Liver (tissue), 8 donors: ENCODE measurements at regions not wholly inside any gene's neighbourhood (a gene's known extent, or its start where the extent isn't known, plus 50 kb on each side); places are given as distances from the start of the nearest gene placed in this dataset.

ENCODE experiments used
- DNase-seq: peaks from one replicate; pipeline ENCODE4 v3.0.0-alpha.2; 2017; ENCODE audit warnings: low spot score
- H3K27ac ChIP-seq, 2 donors: one replicate each; pipeline ENCODE4 v1.7.0; 2013; ENCODE audit warnings: inconsistent platforms in 2 of 2, low read length in 2 of 2, control low read depth in 1 of 2, low read depth in 1 of 2, mild to moderate bottlenecking in 1 of 2
- H3K27me3 ChIP-seq, 4 donors: one replicate each; pipeline versions ENCODE4 v1.6.1 to v1.7.0; 2013; ENCODE audit warnings: low read length in 3 of 4, inconsistent platforms in 1 of 4, mild to moderate bottlenecking in 1 of 4, moderate library complexity in 1 of 4; ENCODE audit not compliant: control insufficient read depth in 4 of 4, insufficient read depth in 4 of 4
- H3K36me3 ChIP-seq, 4 donors: one replicate each; pipeline versions ENCODE4 v1.6.1 to v1.7.0; 2013; ENCODE audit warnings: low read length in 3 of 4, mild to moderate bottlenecking in 3 of 4, low read depth in 1 of 4, moderate library complexity in 1 of 4; ENCODE audit not compliant: control insufficient read depth in 4 of 4, insufficient read depth in 3 of 4
- H3K4me1 ChIP-seq, 4 donors: one replicate each; pipeline versions ENCODE4 v1.6.1 to v1.7.0; 2013; ENCODE audit warnings: low read length in 3 of 4, mild to moderate bottlenecking in 3 of 4, moderate library complexity in 1 of 4; ENCODE audit not compliant: control insufficient read depth in 4 of 4, insufficient read depth in 4 of 4
- H3K4me3 ChIP-seq, 3 donors: one replicate each; pipeline versions ENCODE4 v1.6.1 to v1.7.0; 2013; ENCODE audit warnings: low read length in 3 of 3, control low read depth in 1 of 3, low read depth in 1 of 3, mild to moderate bottlenecking in 1 of 3
- H3K9ac ChIP-seq, 2 donors: one replicate each; pipeline ENCODE4 v1.7.0; 2013; ENCODE audit warnings: low read length in 2 of 2, mild to moderate bottlenecking in 2 of 2, moderate library complexity in 2 of 2, control low read depth in 1 of 2, low read depth in 1 of 2
- H3K9me3 ChIP-seq, 4 donors: one replicate each; pipeline versions ENCODE4 v1.6.1 to v1.7.0; 2013; ENCODE audit warnings: low read length in 3 of 4; ENCODE audit not compliant: control insufficient read depth in 4 of 4
- EGR1 ChIP-seq, 2 donors: IDR thresholded peaks; 2 replicates each; pipeline ENCODE4 v1.6.1; 2016 to 2018; ENCODE audit warnings: antibody characterized with exemption in 2 of 2, low read depth in 2 of 2
- FOXA1 ChIP-seq: IDR thresholded peaks from 2 replicates; pipeline ENCODE4 v1.6.1; 2016; ENCODE audit warnings: antibody characterized with exemption
- FOXA2 ChIP-seq: IDR thresholded peaks from 2 replicates; pipeline ENCODE4 v1.6.1; 2016; ENCODE audit warnings: antibody characterized with exemption
- GABPA ChIP-seq, 2 donors: IDR thresholded peaks in 1 of 2; conservative IDR thresholded peaks in 1 of 2; 2 replicates each; pipeline ENCODE4 v1.6.1; 2016; ENCODE audit warnings: antibody characterized with exemption in 2 of 2, mild to moderate bottlenecking in 1 of 2, moderate library complexity in 1 of 2
- HNF4A ChIP-seq, 2 donors: conservative IDR thresholded peaks; 2 replicates each; pipeline ENCODE4 v1.6.1; 2016; ENCODE audit warnings: antibody characterized with exemption in 2 of 2, mild to moderate bottlenecking in 2 of 2
- HNF4G ChIP-seq: IDR thresholded peaks from 2 replicates; pipeline ENCODE4 v1.6.1; 2016; ENCODE audit warnings: antibody characterized with exemption
- NR2F2 ChIP-seq: IDR thresholded peaks from 2 replicates; pipeline ENCODE4 v1.6.1; 2016; ENCODE audit warnings: antibody characterized with exemption
- RXRA ChIP-seq, 2 donors: IDR thresholded peaks; 2 replicates each; pipeline ENCODE4 v1.6.1; 2017 to 2018; ENCODE audit warnings: antibody characterized with exemption in 2 of 2, mild to moderate bottlenecking in 1 of 2
- SP1 ChIP-seq: IDR thresholded peaks from 2 replicates; pipeline ENCODE4 v1.6.1; 2018; ENCODE audit warnings: antibody characterized with exemption, mild to moderate bottlenecking
- TAF1 ChIP-seq: conservative IDR thresholded peaks from 2 replicates; pipeline ENCODE4 v1.6.1; 2016; ENCODE audit warnings: antibody characterized with exemption, mild to moderate bottlenecking
- YY1 ChIP-seq: IDR thresholded peaks from 2 replicates; pipeline ENCODE4 v1.6.1; 2016; ENCODE audit warnings: antibody characterized with exemption, mild to moderate bottlenecking
- WGBS: extraction: QIAGEN DNeasy Blood & Tissue Kit; methylation state at CpG from one replicate; pipeline ENCODE4 v1.1.7; 2013; 5-methylcytosine and 5-hydroxymethylcytosine counted together
- TF ChIP-seq, protein P1 (sequence below): IDR thresholded peaks from 2 replicates; pipeline ENCODE4 v1.6.1; 2016; ENCODE audit warnings: antibody characterized with exemption
- TF ChIP-seq, protein P2 (sequence below): IDR thresholded peaks from 2 replicates; pipeline ENCODE4 v1.6.1; 2016; ENCODE audit warnings: antibody characterized with exemption
- TF ChIP-seq, protein P3 (sequence below): IDR thresholded peaks from 2 replicates; pipeline ENCODE4 v1.6.1; 2016; ENCODE audit warnings: antibody characterized with exemption
- TF ChIP-seq, protein P4 (sequence below): fragments of 150-350 bp; IDR thresholded peaks from 2 replicates; pipeline ENCODE4 v1.5.1; 2017; ENCODE audit warnings: improper control_type of control experiment, low read depth, low read length; ENCODE audit not compliant: missing input control
- TF ChIP-seq, protein P5 (sequence below): IDR thresholded peaks from 2 replicates; pipeline ENCODE4 v1.6.1; 2016; ENCODE audit warnings: antibody characterized with exemption, mild to moderate bottlenecking
- donor health status: healthy.
- donor health status: healthy.
- donor health status: healthy.
- donor health status: healthy.
- donor health status: healthy.

DNA sequence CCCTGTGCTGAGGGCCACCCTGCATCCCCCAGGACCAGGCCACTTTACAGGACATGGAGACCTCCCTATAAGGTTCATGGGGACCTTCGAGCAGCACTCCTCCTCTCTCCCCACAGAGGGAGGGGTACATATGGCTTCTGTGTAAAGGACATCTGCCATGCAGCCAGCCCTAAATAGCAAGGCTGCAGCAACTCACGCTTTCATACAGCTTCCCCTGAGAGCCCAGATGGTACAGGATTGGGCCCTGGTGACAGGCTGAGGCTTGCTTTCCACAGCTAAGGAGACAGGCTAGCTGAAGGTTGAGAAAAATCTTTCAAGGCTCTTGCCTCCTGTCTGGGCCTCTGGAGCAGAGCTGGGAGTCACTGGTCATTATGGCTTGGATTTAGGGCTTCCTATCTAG is 147.0 kb upstream of the ZNF366 start (continued):
- TF ChIP-seq, protein P1, sequence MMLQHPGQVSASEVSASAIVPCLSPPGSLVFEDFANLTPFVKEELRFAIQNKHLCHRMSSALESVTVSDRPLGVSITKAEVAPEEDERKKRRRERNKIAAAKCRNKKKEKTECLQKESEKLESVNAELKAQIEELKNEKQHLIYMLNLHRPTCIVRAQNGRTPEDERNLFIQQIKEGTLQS, result no peak
- TF ChIP-seq FOXA2, result no peak
- TF ChIP-seq TAF1, result no peak

DNA sequence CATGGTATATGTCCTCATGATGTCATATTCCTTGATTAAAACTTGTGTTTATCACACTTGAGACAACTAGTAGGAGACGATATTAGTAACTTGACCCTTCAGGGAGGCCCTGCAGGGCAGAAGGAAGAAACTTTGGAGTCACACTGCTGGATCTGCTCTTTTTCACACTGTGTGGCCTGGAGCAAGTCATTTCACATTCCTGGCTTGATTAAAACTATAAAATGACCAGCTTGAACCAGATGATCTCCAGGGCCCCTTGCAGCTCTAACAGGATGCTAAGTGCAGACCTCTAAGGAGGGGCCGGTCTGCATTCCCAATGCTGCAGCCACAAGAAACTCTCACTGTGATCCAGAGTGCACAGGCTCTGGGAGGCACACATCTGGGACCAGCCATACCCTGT is 146.4 kb upstream of the ZNF366 start:
- no peaks in the 10 kb centered on the region for H3K27me3 ChIP-seq
- 80% methylated on average over 2 of the region's 2 CpGs for WGBS
- H3K9ac ChIP-seq, result no peak overlapping the region
- no peaks in the 10 kb centered on the region for H3K9me3 ChIP-seq
- DNase-seq, result no peak
- H3K4me3 ChIP-seq, result no peak overlapping the region
- TF ChIP-seq NR2F2, result no peak
- TF ChIP-seq SP1, result no peak
- TF ChIP-seq YY1, result no peak
- TF ChIP-seq, protein P1, result no peak
- TF ChIP-seq FOXA1, result no peak
- TF ChIP-seq, protein P2, sequence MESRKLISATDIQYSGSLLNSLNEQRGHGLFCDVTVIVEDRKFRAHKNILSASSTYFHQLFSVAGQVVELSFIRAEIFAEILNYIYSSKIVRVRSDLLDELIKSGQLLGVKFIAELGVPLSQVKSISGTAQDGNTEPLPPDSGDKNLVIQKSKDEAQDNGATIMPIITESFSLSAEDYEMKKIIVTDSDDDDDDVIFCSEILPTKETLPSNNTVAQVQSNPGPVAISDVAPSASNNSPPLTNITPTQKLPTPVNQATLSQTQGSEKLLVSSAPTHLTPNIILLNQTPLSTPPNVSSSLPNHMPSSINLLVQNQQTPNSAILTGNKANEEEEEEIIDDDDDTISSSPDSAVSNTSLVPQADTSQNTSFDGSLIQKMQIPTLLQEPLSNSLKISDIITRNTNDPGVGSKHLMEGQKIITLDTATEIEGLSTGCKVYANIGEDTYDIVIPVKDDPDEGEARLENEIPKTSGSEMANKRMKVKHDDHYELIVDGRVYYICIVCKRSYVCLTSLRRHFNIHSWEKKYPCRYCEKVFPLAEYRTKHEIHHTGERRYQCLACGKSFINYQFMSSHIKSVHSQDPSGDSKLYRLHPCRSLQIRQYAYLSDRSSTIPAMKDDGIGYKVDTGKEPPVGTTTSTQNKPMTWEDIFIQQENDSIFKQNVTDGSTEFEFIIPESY, result no peak
- no peak for TF ChIP-seq GABPA (IDR thresholded peaks at IDR 0.05 in 1 of 2, conservative IDR thresholded peaks at IDR 0.05 in 1 of 2)
- TF ChIP-seq, protein P3, sequence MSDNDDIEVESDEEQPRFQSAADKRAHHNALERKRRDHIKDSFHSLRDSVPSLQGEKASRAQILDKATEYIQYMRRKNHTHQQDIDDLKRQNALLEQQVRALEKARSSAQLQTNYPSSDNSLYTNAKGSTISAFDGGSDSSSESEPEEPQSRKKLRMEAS, result no peak
- TF ChIP-seq, protein P4, sequence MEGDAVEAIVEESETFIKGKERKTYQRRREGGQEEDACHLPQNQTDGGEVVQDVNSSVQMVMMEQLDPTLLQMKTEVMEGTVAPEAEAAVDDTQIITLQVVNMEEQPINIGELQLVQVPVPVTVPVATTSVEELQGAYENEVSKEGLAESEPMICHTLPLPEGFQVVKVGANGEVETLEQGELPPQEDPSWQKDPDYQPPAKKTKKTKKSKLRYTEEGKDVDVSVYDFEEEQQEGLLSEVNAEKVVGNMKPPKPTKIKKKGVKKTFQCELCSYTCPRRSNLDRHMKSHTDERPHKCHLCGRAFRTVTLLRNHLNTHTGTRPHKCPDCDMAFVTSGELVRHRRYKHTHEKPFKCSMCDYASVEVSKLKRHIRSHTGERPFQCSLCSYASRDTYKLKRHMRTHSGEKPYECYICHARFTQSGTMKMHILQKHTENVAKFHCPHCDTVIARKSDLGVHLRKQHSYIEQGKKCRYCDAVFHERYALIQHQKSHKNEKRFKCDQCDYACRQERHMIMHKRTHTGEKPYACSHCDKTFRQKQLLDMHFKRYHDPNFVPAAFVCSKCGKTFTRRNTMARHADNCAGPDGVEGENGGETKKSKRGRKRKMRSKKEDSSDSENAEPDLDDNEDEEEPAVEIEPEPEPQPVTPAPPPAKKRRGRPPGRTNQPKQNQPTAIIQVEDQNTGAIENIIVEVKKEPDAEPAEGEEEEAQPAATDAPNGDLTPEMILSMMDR, result no peak
- TF ChIP-seq RXRA (IDR thresholded peaks at IDR 0.05), result no peak
- TF ChIP-seq EGR1 (IDR thresholded peaks at IDR 0.05; ENCODE audit: low read depth in 2 of 2), result no peak
- no peak for TF ChIP-seq HNF4G
- TF ChIP-seq, protein P5, sequence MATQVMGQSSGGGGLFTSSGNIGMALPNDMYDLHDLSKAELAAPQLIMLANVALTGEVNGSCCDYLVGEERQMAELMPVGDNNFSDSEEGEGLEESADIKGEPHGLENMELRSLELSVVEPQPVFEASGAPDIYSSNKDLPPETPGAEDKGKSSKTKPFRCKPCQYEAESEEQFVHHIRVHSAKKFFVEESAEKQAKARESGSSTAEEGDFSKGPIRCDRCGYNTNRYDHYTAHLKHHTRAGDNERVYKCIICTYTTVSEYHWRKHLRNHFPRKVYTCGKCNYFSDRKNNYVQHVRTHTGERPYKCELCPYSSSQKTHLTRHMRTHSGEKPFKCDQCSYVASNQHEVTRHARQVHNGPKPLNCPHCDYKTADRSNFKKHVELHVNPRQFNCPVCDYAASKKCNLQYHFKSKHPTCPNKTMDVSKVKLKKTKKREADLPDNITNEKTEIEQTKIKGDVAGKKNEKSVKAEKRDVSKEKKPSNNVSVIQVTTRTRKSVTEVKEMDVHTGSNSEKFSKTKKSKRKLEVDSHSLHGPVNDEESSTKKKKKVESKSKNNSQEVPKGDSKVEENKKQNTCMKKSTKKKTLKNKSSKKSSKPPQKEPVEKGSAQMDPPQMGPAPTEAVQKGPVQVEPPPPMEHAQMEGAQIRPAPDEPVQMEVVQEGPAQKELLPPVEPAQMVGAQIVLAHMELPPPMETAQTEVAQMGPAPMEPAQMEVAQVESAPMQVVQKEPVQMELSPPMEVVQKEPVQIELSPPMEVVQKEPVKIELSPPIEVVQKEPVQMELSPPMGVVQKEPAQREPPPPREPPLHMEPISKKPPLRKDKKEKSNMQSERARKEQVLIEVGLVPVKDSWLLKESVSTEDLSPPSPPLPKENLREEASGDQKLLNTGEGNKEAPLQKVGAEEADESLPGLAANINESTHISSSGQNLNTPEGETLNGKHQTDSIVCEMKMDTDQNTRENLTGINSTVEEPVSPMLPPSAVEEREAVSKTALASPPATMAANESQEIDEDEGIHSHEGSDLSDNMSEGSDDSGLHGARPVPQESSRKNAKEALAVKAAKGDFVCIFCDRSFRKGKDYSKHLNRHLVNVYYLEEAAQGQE, result no peak
- no peak for TF ChIP-seq TAF1
- TF ChIP-seq FOXA2, result no peak
- TF ChIP-seq HNF4A (conservative IDR thresholded peaks at IDR 0.05), result no peak
- H3K36me3 ChIP-seq, result no peaks in the 10 kb centered on the region
- H3K4me1 ChIP-seq, result no peaks in the 10 kb centered on the region
- no peak overlapping the region for H3K27ac ChIP-seq
